ENCODE measurements at regions not wholly inside any gene's neighbourhood (a gene's known extent, or its start where the extent isn't known, plus 50 kb on each side); places are given as distances from the start of the nearest gene placed in this dataset.

DNA sequence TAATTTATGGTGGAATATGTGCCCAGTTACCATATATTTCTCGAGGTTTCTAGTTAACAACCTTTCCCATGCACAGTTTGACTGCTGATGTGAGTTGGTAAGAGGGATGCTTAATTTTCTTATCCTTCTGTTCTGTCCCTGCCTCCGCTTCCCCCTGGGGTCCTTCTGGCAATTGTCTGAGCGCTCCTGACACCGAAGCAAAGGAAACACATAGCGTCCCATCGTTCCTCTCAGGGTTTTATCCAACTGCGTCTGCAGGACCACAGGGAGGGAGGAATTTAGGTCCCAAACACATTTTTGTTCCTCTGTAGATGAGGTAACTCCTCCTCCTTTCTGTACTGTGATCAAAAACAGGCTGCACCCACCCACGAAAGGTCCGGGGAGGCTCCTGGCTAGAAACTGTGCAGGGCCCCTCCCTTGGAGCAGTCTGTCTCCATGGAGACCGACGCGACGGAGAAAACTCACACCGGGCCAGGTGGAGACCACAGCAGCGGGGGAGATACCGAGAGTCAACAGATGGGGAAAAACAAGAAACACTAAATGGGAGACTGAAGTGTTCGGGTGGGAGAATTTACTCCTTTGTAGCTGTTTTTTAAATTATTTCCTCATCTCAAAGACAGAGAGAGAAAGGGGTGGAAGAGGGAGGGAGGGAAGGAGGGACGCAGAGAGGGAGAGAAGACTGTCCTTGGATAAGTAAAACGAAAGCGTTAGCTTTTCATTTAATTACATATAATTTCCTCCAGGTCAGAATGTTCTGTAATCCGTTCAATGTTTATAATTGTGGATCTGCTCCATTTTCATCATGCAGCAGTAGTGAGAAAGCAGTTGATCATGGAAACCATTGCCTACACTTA lies 191.8 kb upstream of the NBEA start:
- H3K9me3 Mint-ChIP-seq (ENCODE audit: unreplicated experiment) = no peaks in the 10 kb centered on the region
- ChIA-PET POLR2A (interaction anchor here (1.1 kb wide), 1 partner anchor 11 kb away, joined by 3 read pairs; no protein-coding TSS in a partner anchor), CTCF (interaction anchor here (0.9 kb wide), 1 partner anchor 11 kb away, joined by 4 read pairs; no protein-coding TSS in a partner anchor)
- no peaks in the 10 kb centered on the region for H3K27me3 Mint-ChIP-seq (ENCODE audit: insufficient read depth, unreplicated experiment)
- no TSS peak for BruUV-seq (replicated peaks)
- TF ChIP-seq, protein P1, sequence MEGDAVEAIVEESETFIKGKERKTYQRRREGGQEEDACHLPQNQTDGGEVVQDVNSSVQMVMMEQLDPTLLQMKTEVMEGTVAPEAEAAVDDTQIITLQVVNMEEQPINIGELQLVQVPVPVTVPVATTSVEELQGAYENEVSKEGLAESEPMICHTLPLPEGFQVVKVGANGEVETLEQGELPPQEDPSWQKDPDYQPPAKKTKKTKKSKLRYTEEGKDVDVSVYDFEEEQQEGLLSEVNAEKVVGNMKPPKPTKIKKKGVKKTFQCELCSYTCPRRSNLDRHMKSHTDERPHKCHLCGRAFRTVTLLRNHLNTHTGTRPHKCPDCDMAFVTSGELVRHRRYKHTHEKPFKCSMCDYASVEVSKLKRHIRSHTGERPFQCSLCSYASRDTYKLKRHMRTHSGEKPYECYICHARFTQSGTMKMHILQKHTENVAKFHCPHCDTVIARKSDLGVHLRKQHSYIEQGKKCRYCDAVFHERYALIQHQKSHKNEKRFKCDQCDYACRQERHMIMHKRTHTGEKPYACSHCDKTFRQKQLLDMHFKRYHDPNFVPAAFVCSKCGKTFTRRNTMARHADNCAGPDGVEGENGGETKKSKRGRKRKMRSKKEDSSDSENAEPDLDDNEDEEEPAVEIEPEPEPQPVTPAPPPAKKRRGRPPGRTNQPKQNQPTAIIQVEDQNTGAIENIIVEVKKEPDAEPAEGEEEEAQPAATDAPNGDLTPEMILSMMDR (IDR thresholded peaks at IDR 0.05; ENCODE audit: unreplicated experiment) = no peak
- no peaks in the 10 kb centered on the region for H3K36me3 Mint-ChIP-seq (ENCODE audit: insufficient read depth, unreplicated experiment)
- no peak for DNase-seq (ENCODE audit: unreplicated experiment)
- intact Hi-C loops (cut with micrococcal nuclease) = no loop called here
- no peak overlapping the region for H3K4me3 Mint-ChIP-seq (ENCODE audit: unreplicated experiment)
- H3K27ac Mint-ChIP-seq (ENCODE audit: low read depth, unreplicated experiment) = no peak overlapping the region
- H3K4me1 Mint-ChIP-seq (ENCODE audit: insufficient read depth, unreplicated experiment) = no peaks in the 10 kb centered on the region

DNA sequence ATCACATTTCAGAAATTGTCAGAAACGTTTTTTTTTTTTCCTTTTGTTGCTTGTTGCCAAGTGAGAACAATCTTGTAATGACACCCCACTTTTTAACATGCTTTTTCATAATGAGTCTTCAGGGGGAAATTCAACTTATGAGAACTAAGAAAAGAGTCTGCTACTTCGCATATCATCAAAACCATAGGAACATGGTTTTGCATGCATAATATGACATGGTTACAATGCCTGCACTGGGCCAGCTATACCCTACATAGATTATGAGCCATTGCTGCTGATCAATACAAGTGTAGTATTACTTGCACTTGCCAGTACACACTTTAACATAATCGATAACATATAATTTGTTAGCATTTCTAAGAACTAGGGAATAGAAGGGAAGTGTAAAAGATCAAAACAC lies 191.0 kb upstream of the NBEA start:
- no TSS peak for BruUV-seq (replicated peaks)
- intact Hi-C loops (cut with micrococcal nuclease) = no loop called here
- no peaks in the 10 kb centered on the region for H3K36me3 Mint-ChIP-seq (ENCODE audit: insufficient read depth, unreplicated experiment)
- H3K9me3 Mint-ChIP-seq (ENCODE audit: unreplicated experiment) = no peaks in the 10 kb centered on the region
- no peak for DNase-seq (ENCODE audit: unreplicated experiment)
- H3K27me3 Mint-ChIP-seq (ENCODE audit: insufficient read depth, unreplicated experiment) = no peaks in the 10 kb centered on the region
- no peak overlapping the region for H3K27ac Mint-ChIP-seq (ENCODE audit: low read depth, unreplicated experiment)
- TF ChIP-seq, protein P1 (IDR thresholded peaks at IDR 0.05; ENCODE audit: unreplicated experiment) = no peak
- no peak overlapping the region for H3K4me3 Mint-ChIP-seq (ENCODE audit: unreplicated experiment)
- no peaks in the 10 kb centered on the region for H3K4me1 Mint-ChIP-seq (ENCODE audit: insufficient read depth, unreplicated experiment)
- ChIA-PET POLR2A (no interaction called here), CTCF (no interaction called here)

DNA sequence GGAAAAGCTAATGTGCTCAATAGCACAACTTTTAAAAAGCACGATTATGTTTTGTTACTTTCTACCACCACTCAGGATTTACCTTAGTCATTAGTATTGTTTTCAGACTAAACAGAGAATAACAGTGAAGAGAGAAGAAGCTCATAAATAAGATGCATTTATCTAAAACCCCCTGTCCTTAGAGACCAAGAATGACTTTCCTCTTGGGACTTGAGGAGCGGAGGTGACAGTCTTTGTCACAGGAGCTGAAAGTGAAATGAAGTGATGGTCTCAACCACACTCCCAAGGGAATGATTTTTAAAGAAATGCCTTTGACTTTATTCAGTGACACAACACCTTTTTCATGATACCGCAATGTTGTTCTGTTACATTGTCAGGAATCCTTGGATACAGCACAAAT lies 190.6 kb upstream of the NBEA start:
- ChIA-PET CTCF (no interaction called here), POLR2A (no interaction called here)
- Mint-ChIP-seq H3K27me3 (ENCODE audit: insufficient read depth, unreplicated experiment) (no peaks in the 10 kb centered on the region), H3K27ac (ENCODE audit: low read depth, unreplicated experiment) (no peak overlapping the region), H3K36me3 (ENCODE audit: insufficient read depth, unreplicated experiment) (no peaks in the 10 kb centered on the region), H3K4me1 (ENCODE audit: insufficient read depth, unreplicated experiment) (no peaks in the 10 kb centered on the region), H3K9me3 (ENCODE audit: unreplicated experiment) (no peaks in the 10 kb centered on the region), H3K4me3 (ENCODE audit: unreplicated experiment) (no peak overlapping the region)
- intact Hi-C loops (cut with micrococcal nuclease) = no loop called here
- BruUV-seq (replicated peaks) = no TSS peak
- TF ChIP-seq, protein P1 (IDR thresholded peaks at IDR 0.05; ENCODE audit: unreplicated experiment) = no peak
- DNase-seq (ENCODE audit: unreplicated experiment) = no peak

DNA sequence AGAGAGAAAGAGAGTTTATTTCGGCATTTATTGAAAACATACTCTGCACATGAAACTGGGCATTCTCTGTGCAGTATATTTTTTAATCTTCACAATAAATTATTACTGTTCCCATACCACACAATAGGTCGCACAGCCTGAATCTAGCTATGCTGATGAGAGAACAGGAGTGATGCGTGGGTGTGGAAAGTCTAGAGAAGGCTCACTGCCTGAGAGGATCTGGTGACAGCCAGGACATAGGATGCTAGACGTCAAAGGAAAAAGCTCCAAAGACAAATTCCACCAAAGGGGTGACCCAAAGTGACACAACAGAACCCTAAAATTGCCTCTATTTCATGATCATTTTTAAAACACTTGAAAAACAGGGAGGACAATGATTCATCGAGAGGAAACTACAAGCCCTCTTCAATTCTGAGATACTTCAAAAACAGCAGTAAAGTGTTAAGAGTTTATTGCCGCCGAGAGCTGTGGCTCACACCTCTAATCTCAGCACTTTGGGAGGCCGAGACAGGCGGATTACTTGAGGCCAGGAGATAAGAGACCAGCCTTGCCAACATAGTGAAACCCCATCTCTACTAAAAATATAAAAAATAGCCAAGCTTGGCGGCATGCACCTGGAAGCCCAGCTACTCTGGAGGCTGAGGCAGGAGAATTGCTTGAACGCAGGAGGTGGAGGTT lies 189.6 kb upstream of the NBEA start:
- POLR2A ChIA-PET = no interaction called here
- intact Hi-C loops (cut with micrococcal nuclease) = no loop called here
- Mint-ChIP-seq H3K4me1 (ENCODE audit: insufficient read depth, unreplicated experiment) (no peaks in the 10 kb centered on the region), H3K9me3 (ENCODE audit: unreplicated experiment) (no peaks in the 10 kb centered on the region), H3K27ac (ENCODE audit: low read depth, unreplicated experiment) (no peak overlapping the region), H3K4me3 (ENCODE audit: unreplicated experiment) (no peak overlapping the region), H3K27me3 (ENCODE audit: insufficient read depth, unreplicated experiment) (no peaks in the 10 kb centered on the region), H3K36me3 (ENCODE audit: insufficient read depth, unreplicated experiment) (no peaks in the 10 kb centered on the region)
- CTCF ChIA-PET = interaction anchor here (0.6 to 0.7 kb wide), 2 partner anchors 8 to 190 kb away, joined by 3 to 4 read pairs; no protein-coding TSS in a partner anchor
- no peak for DNase-seq (ENCODE audit: unreplicated experiment)
- TF ChIP-seq, protein P1 (IDR thresholded peaks at IDR 0.05; ENCODE audit: unreplicated experiment) = no peak
- no TSS peak for BruUV-seq (replicated peaks)

All from MCF 10A (cell line).